GM12878 (cell line): ENCODE measurements at regions not wholly inside any gene's neighbourhood (a gene's known extent, or its start where the extent isn't known, plus 50 kb on each side); places are given as distances from the start of the nearest gene placed in this dataset.

Experiments
- ATAC-seq: fragments of 200-7000 bp; cut with Tn5 transposase; 3 replicates; pipeline ENCODE4 v1.9.1; 2020; ENCODE audit warnings: mild to moderate bottlenecking, moderate library complexity
- BruUV-seq: library from RNA; stranded (reverse); fragments of 400-500 nt; replicated peaks from 2 replicates; lab custom pipeline; 2021; lab: Mats Ljungman, UMichigan
- CTCF ChIA-PET: fragments of 300-600 bp; sonication (Branson Sonifier 250); formaldehyde crosslinking; extraction: SDS; loops from one replicate; lab custom pipeline; 2021; ENCODE audit warnings: inconsistent platforms; lab: Yijun Ruan, JAX
- POLR2A ChIA-PET: fragments of 350-600 bp; formaldehyde crosslinking; extraction: SDS; loops from one replicate; lab custom pipeline; 2021; ENCODE audit warnings: inconsistent platforms; lab: Charles Lee
- RAD21 ChIA-PET: fragments of 300-600 bp; sonication (Branson Sonifier 250); formaldehyde crosslinking; loops from one replicate; lab custom pipeline; 2023; ENCODE audit warnings: antibody characterized with exemption; ENCODE audit not compliant: unreplicated experiment; lab: Charles Lee
- SMC1A ChIA-PET: fragments of 300-600 bp; sonication (Branson Sonifier 250); formaldehyde crosslinking; loops from one replicate; lab custom pipeline; 2023; ENCODE audit not compliant: unreplicated experiment, uncharacterized antibody; lab: Charles Lee
- DNase-seq: peaks from one replicate; pipeline ENCODE4 v3.0.0-alpha.2; 2011; ENCODE audit warnings: low read depth, low spot score
- FAIRE-seq: peaks from 3 replicates; lab custom pipeline; 2011; peaks lifted over from hg19 to GRCh38; lab: Jason Lieb, UNC
- H2AFZ ChIP-seq: 2 replicates; pipeline ENCODE4 v1.6.0; 2011; ENCODE audit warnings: low read depth, low read length, control low read depth; ENCODE audit not compliant: control insufficient read depth
- H3K27ac ChIP-seq: 2 replicates; pipeline ENCODE4 v1.5.1; 2011; ENCODE audit warnings: control low read depth; ENCODE audit not compliant: control insufficient read depth, insufficient read depth
- H3K27me3 ChIP-seq, 2 experiments: replicated peaks in 1 of 2; 2 replicates each; pipeline versions ENCODE4 v1.6.0 to v1.6.1; 2011; ENCODE audit warnings: low read length in 1 of 2; ENCODE audit not compliant: control insufficient read depth in 2 of 2, insufficient read depth in 2 of 2
- H3K36me3 ChIP-seq, 2 experiments: 2 replicates each; pipeline ENCODE4 v1.5.1; 2011; ENCODE audit warnings: low read length in 1 of 2; ENCODE audit not compliant: control insufficient read depth in 2 of 2, insufficient read depth in 2 of 2
- H3K4me1 ChIP-seq: 2 replicates; pipeline ENCODE4 v1.6.1; 2011; ENCODE audit warnings: mild to moderate bottlenecking, low read length, moderate library complexity, mixed read lengths; ENCODE audit not compliant: control insufficient read depth, insufficient read depth
- H3K4me2 ChIP-seq: 2 replicates; pipeline ENCODE4 v1.6.0; 2011; ENCODE audit warnings: control low read depth; ENCODE audit not compliant: control insufficient read depth, insufficient read depth
- H3K4me3 ChIP-seq: fragments of 200-600 bp; sonication (generic); 2 replicates; pipeline ENCODE4 v1.5.1; 2016
- H3K79me2 ChIP-seq: 2 replicates; pipeline ENCODE4 v1.6.0; 2011; ENCODE audit warnings: low read length; ENCODE audit not compliant: control insufficient read depth, insufficient read depth
- H3K9ac ChIP-seq: 2 replicates; pipeline ENCODE4 v1.8.0; 2011; ENCODE audit warnings: low read length, control low read depth, mixed read lengths; ENCODE audit not compliant: control insufficient read depth, insufficient read depth
- H3K9me3 ChIP-seq: replicated peaks from 3 replicates; pipeline ENCODE4 v1.5.1; 2011; ENCODE audit warnings: mild to moderate bottlenecking, low read length; ENCODE audit not compliant: control insufficient read depth, insufficient read depth
- H4K20me1 ChIP-seq: 2 replicates; pipeline ENCODE4 v1.6.0; 2011; ENCODE audit not compliant: control insufficient read depth, insufficient read depth
- BMI1 ChIP-seq: fragments of 450-650 bp; IDR thresholded peaks from 2 replicates; pipeline ENCODE4 v1.6.1; 2016; ENCODE audit warnings: mild to moderate bottlenecking, moderate library complexity, borderline replicate concordance
- CTCF ChIP-seq, 3 experiments: IDR thresholded peaks in 2 of 3; conservative IDR thresholded peaks in 1 of 3; 2 replicates each; pipeline ENCODE4 v1.5.1; 2011; ENCODE audit warnings: low read depth in 3 of 3, low read length in 3 of 3, mild to moderate bottlenecking in 3 of 3, control low read depth in 2 of 3, moderate library complexity in 2 of 3, inconsistent platforms in 1 of 3, mixed read lengths in 1 of 3; ENCODE audit not compliant: control insufficient read depth in 2 of 3, insufficient read depth in 1 of 3; ENCODE audit errors: extremely low read depth in 1 of 3
- E4F1 ChIP-seq: fragments of 450-650 bp; IDR thresholded peaks from 2 replicates; pipeline ENCODE4 v1.6.1; 2018; ENCODE audit warnings: borderline replicate concordance, mild to moderate bottlenecking; ENCODE audit not compliant: partially characterized antibody
- EZH2 ChIP-seq: IDR thresholded peaks from 2 replicates; pipeline ENCODE4 v1.6.1; 2012; ENCODE audit warnings: low read depth, mild to moderate bottlenecking, control low read depth, inconsistent platforms, low read length, borderline replicate concordance; ENCODE audit not compliant: control insufficient read depth
- GABPA ChIP-seq: IDR thresholded peaks from 2 replicates; pipeline ENCODE4 v1.6.1; 2014; ENCODE audit warnings: antibody characterized with exemption, low read depth, mild to moderate bottlenecking, inconsistent platforms
- IKZF2 ChIP-seq, 2 experiments: fragments of 450-650 bp; IDR thresholded peaks; 2 replicates each; pipeline ENCODE4 v1.6.1; 2017; ENCODE audit warnings: mild to moderate bottlenecking in 2 of 2, moderate library complexity in 2 of 2
- IRF3 ChIP-seq: fragments of 450-650 bp; IDR thresholded peaks from 2 replicates; pipeline ENCODE4 v1.6.1; 2014; ENCODE audit warnings: mild to moderate bottlenecking
- KAT2A ChIP-seq: conservative IDR thresholded peaks from 2 replicates; pipeline ENCODE4 v1.6.1; 2011; ENCODE audit warnings: low read depth, low read length; ENCODE audit not compliant: control insufficient read depth
- KLF5 ChIP-seq: fragments of 450-650 bp; IDR thresholded peaks from 2 replicates; pipeline ENCODE4 v1.6.1; 2014; ENCODE audit warnings: mild to moderate bottlenecking; ENCODE audit not compliant: partially characterized antibody
- MEF2B ChIP-seq: fragments of 450-650 bp; IDR thresholded peaks from 2 replicates; pipeline ENCODE4 v1.6.1; 2018; ENCODE audit warnings: mild to moderate bottlenecking, moderate library complexity; ENCODE audit not compliant: partially characterized antibody, poor library complexity, severe bottlenecking
- MLLT1 ChIP-seq: fragments of 450-650 bp; IDR thresholded peaks from 2 replicates; pipeline ENCODE4 v1.6.1; 2016; ENCODE audit warnings: mild to moderate bottlenecking
- MTA2 ChIP-seq: fragments of 450-650 bp; IDR thresholded peaks from 2 replicates; pipeline ENCODE4 v1.6.1; 2016; ENCODE audit warnings: low read depth, mild to moderate bottlenecking, moderate library complexity
- ZNF384 ChIP-seq: IDR thresholded peaks from 2 replicates; pipeline ENCODE4 v1.6.1; 2012; ENCODE audit warnings: low read depth, mild to moderate bottlenecking, low read length, improper control_type of control experiment, borderline replicate concordance
- WGBS: methylation state at CpG from one replicate; pipeline ENCODE4 v1.1.6; 2016; ENCODE audit warnings: low lambda C conversion rate; ENCODE audit not compliant: insufficient replicate concordance, insufficient coverage; ENCODE audit errors: missing lambda C conversion rate; 5-methylcytosine and 5-hydroxymethylcytosine counted together
- in situ Hi-C: fragments of 300-500 bp; cut with MboI; formaldehyde crosslinking; loops from 9 replicates; pipeline ENCODE4 v1.14.3; 2018; ENCODE audit warnings: mixed read lengths
- intact Hi-C: fragments of 100-400 bp; cut with micrococcal nuclease; formaldehyde crosslinking; loops from one replicate; pipeline ENCODE4 v1.14.2; 2022; ENCODE audit not compliant: unreplicated experiment

- TF ChIP-seq GABPA (no peak), EZH2 (no peak), IRF3 (no peak)
- TF ChIP-seq, all 136 proteins: peak for 0
Observed at GRCh38 chr16:52318302-52319009, 228.5 kb downstream of the TOX3 start (continued).

- Histone ChIP-seq H3K9me3 (no peaks in the 10 kb centered on the region), H3K4me3 (no peak overlapping the region), H3K27ac (no peak overlapping the region), H4K20me1 (no peaks in the 10 kb centered on the region), H3K9ac (no peak overlapping the region), H3K79me2 (no peaks in the 10 kb centered on the region), H3K27me3 (no peaks in the 10 kb centered on the region), H3K4me1 (no peaks in the 10 kb centered on the region), H2AFZ (no peak overlapping the region), H3K36me3 (no peaks in the 10 kb centered on the region), H3K4me2 (no peak overlapping the region)
- intact Hi-C loops = no loop called here
- CTCF ChIA-PET = no interaction called here
- SMC1A ChIA-PET = no interaction called here
- 0% methylated on average over 1 of the region's 1 CpG for WGBS
- DNase-seq (no peak), FAIRE-seq (no peak), ATAC-seq (no peak)
- in situ Hi-C loops = no loop called here
- RAD21 ChIA-PET = no interaction called here
- POLR2A ChIA-PET = no interaction called here
- BruUV-seq = no TSS peak
- no peak for TF ChIP-seq MTA2
- TF ChIP-seq KLF5 = no peak
- TF ChIP-seq E4F1 = no peak
- TF ChIP-seq IRF3 = no peak
- TF ChIP-seq ZNF384 = no peak
- no peak for TF ChIP-seq CTCF (IDR thresholded peaks at IDR 0.05 in 2 of 3, conservative IDR thresholded peaks at IDR 0.05 in 1 of 3; ENCODE audit: control insufficient read depth in 2 of 3, extremely low read depth in 1 of 3, insufficient read depth in 1 of 3, low read depth in 3 of 3, low read length in 3 of 3)
- no peak for TF ChIP-seq IKZF2 (IDR thresholded peaks at IDR 0.05)
- TF ChIP-seq KAT2A = no peak
- TF ChIP-seq BMI1 = no peak
- no peak for TF ChIP-seq MEF2B
- no peak for TF ChIP-seq MLLT1
Observed at GRCh38 chr16:52316241-52316640, 230.7 kb downstream of the TOX3 start.
